DMS153 (cell line): ENCODE measurements at regions not wholly inside any gene's neighbourhood (a gene's known extent, or its start where the extent isn't known, plus 50 kb on each side); places are given as distances from the start of the nearest gene placed in this dataset.

ENCODE experiments used
- DNase-seq: peaks from one replicate; lab custom pipeline; 2025; lab: John Stamatoyannopoulos, UW

GRCh38 chr5:166961913-166962312 lies 1329.5 kb upstream of the WWC1 start:
- no peak for DNase-seq

- DNase-seq: no peak
These were observed 1329.0 kb upstream of the WWC1 start for GRCh38 chr5:166962461-166962860.

- no peak for DNase-seq
These were observed 1327.8 kb upstream of the WWC1 start for GRCh38 chr5:166963596-166963995.

GRCh38 chr5:166977911-166978422 lies 1313.5 kb upstream of the WWC1 start:
- no peak for DNase-seq

GRCh38 chr5:166979307-166979895 lies 1312.0 kb upstream of the WWC1 start:
- no peak for DNase-seq

- no peak for DNase-seq
These were observed 1310.8 kb upstream of the WWC1 start for GRCh38 chr5:166980666-166981065.

GRCh38 chr5:166982226-166982625 lies 1309.2 kb upstream of the WWC1 start:
- no peak for DNase-seq

GRCh38 chr5:166991601-166992000 lies 1299.8 kb upstream of the WWC1 start:
- no peak for DNase-seq

- DNase-seq: no peak
These were observed 1299.3 kb upstream of the WWC1 start for GRCh38 chr5:166992108-166992507.

- no peak for DNase-seq
These were observed 1298.3 kb upstream of the WWC1 start for GRCh38 chr5:166992874-166993722.

- no peak for DNase-seq
These were observed 1297.2 kb upstream of the WWC1 start for GRCh38 chr5:166994226-166994625.

GRCh38 chr5:167001246-167001645 lies 1290.2 kb upstream of the WWC1 start:
- no peak for DNase-seq

- DNase-seq: no peak
These were observed 1282.7 kb upstream of the WWC1 start for GRCh38 chr5:167008705-167009104.

- no peak for DNase-seq
These were observed 1280.2 kb upstream of the WWC1 start for GRCh38 chr5:167011196-167011595.

- DNase-seq: no peak
These were observed 1279.1 kb upstream of the WWC1 start for GRCh38 chr5:167012123-167013034.

GRCh38 chr5:167014401-167015056 lies 1276.9 kb upstream of the WWC1 start:
- DNase-seq: no peak

- no peak for DNase-seq
These were observed 1271.0 kb upstream of the WWC1 start for GRCh38 chr5:167020418-167020817.

GRCh38 chr5:167029488-167029887 lies 1262.0 kb upstream of the WWC1 start:
- no peak for DNase-seq

GRCh38 chr5:167030500-167031120 lies 1260.8 kb upstream of the WWC1 start:
- no peak for DNase-seq

GRCh38 chr5:167036585-167036984 lies 1254.9 kb upstream of the WWC1 start:
- DNase-seq: no peak

- DNase-seq: peak; percentile 15
These were observed 1242.3 kb upstream of the WWC1 start for GRCh38 chr5:167049043-167049663.
